ENCODE measurements at regions not wholly inside any gene's neighbourhood (a gene's known extent, or its start where the extent isn't known, plus 50 kb on each side); places are given as distances from the start of the nearest gene placed in this dataset. TPM values are rescaled to one million over a fixed set of nuclear protein-coding genes. Genes with fewer than 3 reads are reported as not detected.

GRCh38 chr15:67009576-67010569, 55.5 kb upstream of the SMAD3 start:
- H3K9me3 ChIP-seq, result no peaks in the 10 kb centered on the region
- DNase-seq, result peak in 3 of 4 donors; percentile 41 to 65 (median 47)
- H3K4me1 ChIP-seq, result peaks cover 25% of the 10 kb centered on the region
- 43% methylated on average over 7 of the region's 7 CpGs for WGBS, 2 donors
- intact Hi-C loops (cut with DNase I), result no loop called here
- no peak overlapping the region for H3K4me3 ChIP-seq
- H3K27me3 ChIP-seq, result no peaks in the 10 kb centered on the region
- peak; percentile 62 for ATAC-seq
- no peak for TF ChIP-seq POLR2A (IDR thresholded peaks at IDR 0.05)
- TF ChIP-seq CTCF (IDR thresholded peaks at IDR 0.05), result no peak
- no peaks in the 10 kb centered on the region for H3K36me3 ChIP-seq (replicated peaks in 1 of 2; ENCODE audit: insufficient read depth in 1 of 2, low read depth in 2 of 2)
- H3K27ac ChIP-seq, result peak overlapping the region in 3 of 4 donors; percentile 0 to 56 (median 15)

- no peaks in the 10 kb centered on the region for H3K9me3 ChIP-seq
- no peaks in the 10 kb centered on the region for H3K36me3 ChIP-seq (replicated peaks in 1 of 2; ENCODE audit: insufficient read depth in 1 of 2, low read depth in 2 of 2)
- H3K27me3 ChIP-seq, result no peaks in the 10 kb centered on the region
- WGBS, 2 donors, result 18 to 34% methylated on average over 7 of the region's 7 CpGs
- peaks cover 25% of the 10 kb centered on the region for H3K4me1 ChIP-seq
- DNase-seq (peak in 2 of 4 donors; percentile 46 to 47), ATAC-seq (peak; percentile 73)
- TF ChIP-seq CTCF (IDR thresholded peaks at IDR 0.05), result no peak
- TF ChIP-seq POLR2A (IDR thresholded peaks at IDR 0.05), result no peak
- no peak overlapping the region for H3K4me3 ChIP-seq
- intact Hi-C loops (cut with DNase I), result no loop called here
- peak overlapping the region in 2 of 4 donors; percentile 17 to 56 for H3K27ac ChIP-seq
These were observed 54.3 kb upstream of the SMAD3 start for GRCh38 chr15:67010898-67011616.

GRCh38 chr15:67011617-67012005, 53.8 kb upstream of the SMAD3 start:
- H3K9me3 ChIP-seq, result no peaks in the 10 kb centered on the region
- DNase-seq (no peak), ATAC-seq (peak; percentile 9)
- H3K27me3 ChIP-seq, result no peaks in the 10 kb centered on the region
- TF ChIP-seq CTCF (IDR thresholded peaks at IDR 0.05), result no peak
- no peak for TF ChIP-seq POLR2A (IDR thresholded peaks at IDR 0.05)
- 35 to 48% methylated on average over 6 of the region's 6 CpGs for WGBS, 2 donors
- no peaks in the 10 kb centered on the region for H3K36me3 ChIP-seq (replicated peaks in 1 of 2; ENCODE audit: insufficient read depth in 1 of 2, low read depth in 2 of 2)
- intact Hi-C loops (cut with DNase I), result no loop called here
- H3K27ac ChIP-seq, result peak overlapping the region in 2 of 4 donors; percentile 17 to 56
- H3K4me3 ChIP-seq, result no peak overlapping the region
- peaks cover 25% of the 10 kb centered on the region for H3K4me1 ChIP-seq

- no peak overlapping the region for H3K27ac ChIP-seq
- intact Hi-C loops (cut with DNase I), result no loop called here
- TF ChIP-seq POLR2A (IDR thresholded peaks at IDR 0.05) (no peak), CTCF (IDR thresholded peaks at IDR 0.05) (no peak)
- no peaks in the 10 kb centered on the region for H3K9me3 ChIP-seq
- DNase-seq (no peak), ATAC-seq (no peak)
- H3K4me3 ChIP-seq, result no peak overlapping the region
- H3K36me3 ChIP-seq (replicated peaks in 1 of 2; ENCODE audit: insufficient read depth in 1 of 2, low read depth in 2 of 2), result no peaks in the 10 kb centered on the region
- no peaks in the 10 kb centered on the region for H3K27me3 ChIP-seq
- 79 to 88% methylated on average over 11 of the region's 11 CpGs for WGBS, 2 donors
- H3K4me1 ChIP-seq, result peaks cover 25% of the 10 kb centered on the region
These were observed 51.7 kb upstream of the SMAD3 start for GRCh38 chr15:67013696-67014095.

Small RNAs in the stretch of these regions (small RNA-seq; reads per million reads assigned to genes)
- gene HMGN2P47, result not detected

Measured in body of pancreas (tissue), 4 donors.